Epithelial cell of proximal tubule (primary cell): ENCODE measurements at regions not wholly inside any gene's neighbourhood (a gene's known extent, or its start where the extent isn't known, plus 50 kb on each side); places are given as distances from the start of the nearest gene placed in this dataset.

Experiments
- DNase-seq: peaks from one replicate; pipeline ENCODE4 v3.0.0-alpha.2; 2011; ENCODE audit warnings: low read depth
- H3K4me3 ChIP-seq: 2 replicates; pipeline ENCODE4 v1.5.1; 2011; ENCODE audit warnings: low read depth, mild to moderate bottlenecking, low read length
- TF ChIP-seq, protein P1 (sequence below): conservative IDR thresholded peaks from 2 replicates; pipeline ENCODE4 v1.5.1; 2012; ENCODE audit warnings: low read depth, mild to moderate bottlenecking, low read length

DNA sequence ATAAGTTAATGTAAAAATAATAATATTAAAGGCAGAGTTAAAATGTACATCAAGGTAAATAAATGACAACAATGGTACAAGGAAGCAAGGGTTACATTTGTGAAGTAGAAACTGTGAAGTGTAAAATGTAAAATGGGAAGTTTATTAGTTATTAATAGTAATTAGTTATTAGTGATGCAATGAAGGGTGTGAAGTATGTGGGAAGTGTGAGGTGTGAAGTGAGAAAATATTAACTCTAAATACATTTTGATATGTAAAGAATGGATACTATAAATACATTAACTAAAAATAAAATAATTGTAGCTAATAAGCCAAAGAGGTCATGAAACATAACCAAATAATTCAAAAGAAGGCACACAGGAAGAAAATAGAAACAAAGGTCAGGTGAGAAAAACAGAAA lies 316.4 kb downstream of the GBA3 start:
- TF ChIP-seq, protein P1, sequence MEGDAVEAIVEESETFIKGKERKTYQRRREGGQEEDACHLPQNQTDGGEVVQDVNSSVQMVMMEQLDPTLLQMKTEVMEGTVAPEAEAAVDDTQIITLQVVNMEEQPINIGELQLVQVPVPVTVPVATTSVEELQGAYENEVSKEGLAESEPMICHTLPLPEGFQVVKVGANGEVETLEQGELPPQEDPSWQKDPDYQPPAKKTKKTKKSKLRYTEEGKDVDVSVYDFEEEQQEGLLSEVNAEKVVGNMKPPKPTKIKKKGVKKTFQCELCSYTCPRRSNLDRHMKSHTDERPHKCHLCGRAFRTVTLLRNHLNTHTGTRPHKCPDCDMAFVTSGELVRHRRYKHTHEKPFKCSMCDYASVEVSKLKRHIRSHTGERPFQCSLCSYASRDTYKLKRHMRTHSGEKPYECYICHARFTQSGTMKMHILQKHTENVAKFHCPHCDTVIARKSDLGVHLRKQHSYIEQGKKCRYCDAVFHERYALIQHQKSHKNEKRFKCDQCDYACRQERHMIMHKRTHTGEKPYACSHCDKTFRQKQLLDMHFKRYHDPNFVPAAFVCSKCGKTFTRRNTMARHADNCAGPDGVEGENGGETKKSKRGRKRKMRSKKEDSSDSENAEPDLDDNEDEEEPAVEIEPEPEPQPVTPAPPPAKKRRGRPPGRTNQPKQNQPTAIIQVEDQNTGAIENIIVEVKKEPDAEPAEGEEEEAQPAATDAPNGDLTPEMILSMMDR: no peak
- H3K4me3 ChIP-seq: no peak overlapping the region
- no peak for DNase-seq

- H3K4me3 ChIP-seq: no peak overlapping the region
- no peak for DNase-seq
- TF ChIP-seq, protein P1: no peak
These were observed 314.0 kb downstream of the GBA3 start for GRCh38 chr4:23006756-23007155.

- DNase-seq: no peak
- TF ChIP-seq, protein P1: no peak
- H3K4me3 ChIP-seq: no peak overlapping the region
These were observed 313.0 kb downstream of the GBA3 start for GRCh38 chr4:23005691-23006090.

DNA sequence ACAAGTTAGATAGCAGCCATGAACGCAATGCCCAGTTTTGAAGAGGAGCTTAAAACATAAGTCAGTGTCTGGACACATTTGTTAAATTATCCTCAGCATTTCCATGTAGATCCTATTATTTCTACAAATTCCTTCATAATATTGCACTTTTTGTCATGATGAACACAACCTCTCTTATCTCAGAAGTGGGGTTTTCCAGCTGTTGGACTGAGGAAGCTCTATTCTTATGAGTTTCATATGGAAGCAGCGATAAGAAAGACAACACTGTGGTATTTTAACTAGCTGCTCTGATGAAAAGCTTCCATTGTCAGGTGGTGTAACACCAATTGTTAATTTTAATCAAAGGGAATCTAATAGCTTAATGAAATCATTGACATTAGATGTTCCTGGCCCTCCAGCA lies 308.7 kb downstream of the GBA3 start:
- TF ChIP-seq, protein P1: no peak
- no peak overlapping the region for H3K4me3 ChIP-seq
- DNase-seq: no peak

GRCh38 chr4:22999419-22999818 lies 306.7 kb downstream of the GBA3 start:
- TF ChIP-seq, protein P1: peak; percentile 18
- DNase-seq: no peak
- no peak overlapping the region for H3K4me3 ChIP-seq

DNA sequence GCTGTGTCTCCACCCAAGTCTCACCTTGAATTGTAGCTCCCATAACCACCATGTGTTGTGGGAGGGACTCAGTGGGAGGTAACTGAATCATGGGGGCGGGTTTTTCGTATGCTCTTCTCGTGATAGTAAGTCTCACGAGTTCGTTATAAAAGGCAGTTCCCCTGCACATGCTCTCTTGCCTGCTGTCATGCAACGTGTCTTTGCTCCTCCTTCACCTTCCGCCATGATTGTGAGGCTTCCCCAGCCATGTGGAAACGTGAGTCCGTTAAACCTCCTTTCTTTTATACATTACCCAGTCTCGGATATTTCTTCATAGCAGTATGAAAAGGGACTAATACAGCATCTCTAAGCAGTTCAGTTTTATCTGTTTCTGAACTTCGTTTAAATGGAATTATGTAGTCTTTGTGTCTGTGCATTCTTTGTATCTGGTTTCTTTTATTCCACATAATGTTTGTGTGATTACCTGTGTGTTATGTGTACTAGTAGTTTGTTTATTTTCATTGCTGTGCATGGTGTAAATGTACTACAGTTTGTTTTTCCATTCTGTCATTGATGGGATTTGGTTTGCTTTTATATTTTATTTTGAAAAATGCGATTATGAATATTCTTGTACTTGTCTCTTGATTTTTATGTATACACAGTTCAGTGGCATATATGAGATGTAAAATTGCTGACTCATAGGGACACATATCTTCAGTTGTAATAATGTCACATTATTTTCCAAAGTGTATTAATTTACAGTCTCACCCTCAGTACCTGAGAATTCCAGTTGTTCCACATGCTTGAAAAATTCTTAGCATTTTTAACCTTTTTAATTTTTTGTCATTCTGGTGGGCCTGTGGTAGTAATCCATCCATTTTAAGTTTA lies 304.9 kb downstream of the GBA3 start:
- TF ChIP-seq, protein P1: no peak
- no peak overlapping the region for H3K4me3 ChIP-seq
- DNase-seq: no peak

DNA sequence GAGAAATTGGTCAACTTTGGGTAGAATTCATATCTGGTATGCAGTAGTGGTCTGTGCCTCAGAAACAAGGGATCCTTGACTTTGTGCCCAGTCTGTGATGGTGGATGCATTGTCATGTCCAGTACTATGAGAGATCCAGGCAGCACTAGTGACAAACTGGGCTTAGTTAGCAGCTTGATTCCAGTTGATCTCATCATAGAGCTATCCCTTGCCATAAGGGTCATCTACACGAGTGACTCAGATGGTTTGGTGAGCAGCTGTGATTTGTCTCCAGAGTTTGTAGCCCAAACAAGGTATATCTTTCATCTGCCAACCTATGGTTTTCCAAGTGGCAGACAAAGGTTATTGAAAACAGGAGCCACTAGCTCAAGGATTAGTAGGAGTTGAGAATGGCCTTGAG lies 298.8 kb downstream of the GBA3 start:
- TF ChIP-seq, protein P1: no peak
- DNase-seq: no peak
- H3K4me3 ChIP-seq: no peak overlapping the region
